ENCODE measurements at regions not wholly inside any gene's neighbourhood (a gene's known extent, or its start where the extent isn't known, plus 50 kb on each side); places are given as distances from the start of the nearest gene placed in this dataset.

DNA sequence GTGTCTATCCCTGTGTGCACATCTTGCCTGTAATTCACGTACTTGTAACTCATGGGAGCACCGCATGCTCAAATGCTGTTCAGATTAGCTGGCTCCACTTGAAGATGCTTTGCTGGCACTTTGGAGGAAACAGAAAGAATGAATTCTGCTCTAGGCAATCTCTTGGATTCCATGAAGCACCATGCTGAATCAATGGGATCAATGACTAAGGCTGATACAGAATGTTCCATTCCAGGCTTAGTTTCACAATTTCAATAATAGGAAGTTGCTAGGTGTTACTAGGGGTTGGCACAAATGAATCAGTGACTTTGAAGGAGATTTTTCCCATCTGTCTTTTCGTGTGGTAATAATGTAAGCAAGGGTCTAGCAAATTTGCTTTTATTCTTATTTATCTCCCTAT lies 328.8 kb downstream of the OSR1 start:
- TF ChIP-seq, protein P1, sequence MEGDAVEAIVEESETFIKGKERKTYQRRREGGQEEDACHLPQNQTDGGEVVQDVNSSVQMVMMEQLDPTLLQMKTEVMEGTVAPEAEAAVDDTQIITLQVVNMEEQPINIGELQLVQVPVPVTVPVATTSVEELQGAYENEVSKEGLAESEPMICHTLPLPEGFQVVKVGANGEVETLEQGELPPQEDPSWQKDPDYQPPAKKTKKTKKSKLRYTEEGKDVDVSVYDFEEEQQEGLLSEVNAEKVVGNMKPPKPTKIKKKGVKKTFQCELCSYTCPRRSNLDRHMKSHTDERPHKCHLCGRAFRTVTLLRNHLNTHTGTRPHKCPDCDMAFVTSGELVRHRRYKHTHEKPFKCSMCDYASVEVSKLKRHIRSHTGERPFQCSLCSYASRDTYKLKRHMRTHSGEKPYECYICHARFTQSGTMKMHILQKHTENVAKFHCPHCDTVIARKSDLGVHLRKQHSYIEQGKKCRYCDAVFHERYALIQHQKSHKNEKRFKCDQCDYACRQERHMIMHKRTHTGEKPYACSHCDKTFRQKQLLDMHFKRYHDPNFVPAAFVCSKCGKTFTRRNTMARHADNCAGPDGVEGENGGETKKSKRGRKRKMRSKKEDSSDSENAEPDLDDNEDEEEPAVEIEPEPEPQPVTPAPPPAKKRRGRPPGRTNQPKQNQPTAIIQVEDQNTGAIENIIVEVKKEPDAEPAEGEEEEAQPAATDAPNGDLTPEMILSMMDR (conservative IDR thresholded peaks at IDR 0.05; ENCODE audit: low read depth, low read length), result no peak
- TF ChIP-seq POLR2A (IDR thresholded peaks at IDR 0.05; ENCODE audit: low read depth, low read length) (no peak), MAZ (IDR thresholded peaks at IDR 0.05; ENCODE audit: borderline replicate concordance, low read depth, low read length) (no peak), NFE2L2 (IDR thresholded peaks at IDR 0.05; ENCODE audit: low read depth, low read length) (no peak), RFX5 (IDR thresholded peaks at IDR 0.05; ENCODE audit: low read depth, low read length) (no peak), CEBPB (IDR thresholded peaks at IDR 0.05; ENCODE audit: low read depth, low read length) (no peak)
- TF ChIP-seq, protein P2, sequence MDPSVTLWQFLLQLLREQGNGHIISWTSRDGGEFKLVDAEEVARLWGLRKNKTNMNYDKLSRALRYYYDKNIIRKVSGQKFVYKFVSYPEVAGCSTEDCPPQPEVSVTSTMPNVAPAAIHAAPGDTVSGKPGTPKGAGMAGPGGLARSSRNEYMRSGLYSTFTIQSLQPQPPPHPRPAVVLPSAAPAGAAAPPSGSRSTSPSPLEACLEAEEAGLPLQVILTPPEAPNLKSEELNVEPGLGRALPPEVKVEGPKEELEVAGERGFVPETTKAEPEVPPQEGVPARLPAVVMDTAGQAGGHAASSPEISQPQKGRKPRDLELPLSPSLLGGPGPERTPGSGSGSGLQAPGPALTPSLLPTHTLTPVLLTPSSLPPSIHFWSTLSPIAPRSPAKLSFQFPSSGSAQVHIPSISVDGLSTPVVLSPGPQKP (IDR thresholded peaks at IDR 0.05; ENCODE audit: borderline replicate concordance, low read depth, low read length), result no peak

Data from IMR-90 (cell line).